A549 (cell line): ENCODE measurements at regions not wholly inside any gene's neighbourhood (a gene's known extent, or its start where the extent isn't known, plus 50 kb on each side); places are given as distances from the start of the nearest gene placed in this dataset.

Experiments used
- CEBPB ChIP-seq, 2 experiments: fragments of >200 bp in 1 of 2; sonication (Bioruptor Twin) in 1 of 2; formaldehyde crosslinking in 1 of 2; IDR thresholded peaks; 2 replicates each; pipeline ENCODE4 v1.6.1; 2012 to 2016
- CTCF ChIP-seq: fragments of >200 bp; sonication (Bioruptor Twin); formaldehyde crosslinking; IDR thresholded peaks from 3 replicates; pipeline ENCODE4 v1.5.1; 2016
- ELK1 ChIP-seq: fragments of 150-350 bp; IDR thresholded peaks from 2 replicates; pipeline ENCODE4 v1.6.1; 2014; ENCODE audit warnings: low read depth, mild to moderate bottlenecking, low read length
- EP300 ChIP-seq, 2 experiments: fragments of >200 bp; sonication (Bioruptor Twin); formaldehyde crosslinking; IDR thresholded peaks; 2 replicates in 1 of 2; 3 replicates in 1 of 2; pipeline ENCODE4 v1.6.1; 2016 to 2017
- FOSB ChIP-seq: fragments of 250-450 bp; sonication (Bioruptor Pico); IDR thresholded peaks from 2 replicates; pipeline ENCODE4 v1.5.0; 2020; ENCODE audit warnings: mild to moderate bottlenecking, moderate library complexity
- HDAC2 ChIP-seq: fragments of 200-600 bp; sonication (generic); IDR thresholded peaks from 2 replicates; pipeline ENCODE4 v1.6.1; 2016
- NFE2L2 ChIP-seq: fragments of 150-350 bp; conservative IDR thresholded peaks from 2 replicates; pipeline ENCODE4 v1.6.1; 2014; ENCODE audit warnings: low read length
- POLR2A ChIP-seq: IDR thresholded peaks from 2 replicates; pipeline ENCODE4 v1.6.1; 2012; ENCODE audit warnings: mild to moderate bottlenecking, low read length
- RAD21 ChIP-seq, 2 experiments: fragments of >200 bp in 1 of 2; sonication (Bioruptor Twin) in 1 of 2; formaldehyde crosslinking in 1 of 2; IDR thresholded peaks in 1 of 2; conservative IDR thresholded peaks in 1 of 2; 2 replicates in 1 of 2; 3 replicates in 1 of 2; pipeline ENCODE4 v1.6.1; 2012 to 2018; ENCODE audit warnings: inconsistent platforms in 1 of 2
- RCOR1 ChIP-seq: fragments of 150-350 bp; IDR thresholded peaks from 2 replicates; pipeline ENCODE4 v1.6.1; 2014; ENCODE audit warnings: antibody characterized with exemption, low read length, low read depth
- RNF2 ChIP-seq: fragments of 200-600 bp; sonication (generic); IDR thresholded peaks from 2 replicates; pipeline ENCODE4 v1.6.1; 2016; ENCODE audit warnings: low read depth, mild to moderate bottlenecking, antibody characterized with exemption, moderate library complexity, borderline replicate concordance

- TF ChIP-seq HDAC2 (no peak), CTCF (no peak), CEBPB (IDR thresholded peaks at IDR 0.05) (no peak), ELK1 (no peak), FOSB (CRISPR knock-in tag) (no peak), NFE2L2 (no peak), RAD21 (conservative IDR thresholded peaks at IDR 0.05 in 1 of 2, IDR thresholded peaks at IDR 0.05 in 1 of 2) (no peak), POLR2A (no peak), EP300 (IDR thresholded peaks at IDR 0.05) (no peak), RCOR1 (no peak), RNF2 (no peak)
These were observed 402.0 kb downstream of the ADCYAP1 start for GRCh38 chr18:1306641-1307040.
